MV-4-11 (cell line): ENCODE measurements at regions not wholly inside any gene's neighbourhood (a gene's known extent, or its start where the extent isn't known, plus 50 kb on each side); places are given as distances from the start of the nearest gene placed in this dataset.
"Not testable (repeated sequence)": the region's sequence is repeated elsewhere in the genome, so short reads cannot be mapped to it uniquely, and the experiment has no call there.

Experiments used
- DNase-seq: peaks from one replicate; lab custom pipeline; 2025; lab: John Stamatoyannopoulos, UW

DNA sequence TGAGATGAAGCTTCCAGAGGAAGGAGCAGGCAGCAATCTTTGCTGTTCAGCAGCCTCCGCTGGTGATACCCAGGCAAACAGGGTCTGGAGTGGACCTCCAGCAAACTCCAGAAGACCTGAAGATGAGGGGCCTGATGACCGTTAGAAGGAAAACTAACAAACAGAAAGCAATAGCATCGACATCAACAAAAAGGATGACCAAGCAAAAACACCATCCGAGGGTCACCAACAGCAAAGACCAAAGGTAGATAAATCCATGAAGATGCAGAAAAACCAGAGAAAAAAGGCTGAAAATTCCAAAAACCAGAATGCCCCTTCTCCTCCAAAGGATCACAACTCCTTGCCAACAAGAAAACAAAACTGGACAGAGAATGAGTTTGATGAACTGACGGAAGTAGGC is 235.9 kb upstream of the NSMCE3 start:
- DNase-seq = not testable (repeated sequence)

- DNase-seq = no peak
Measured at GRCh38 chr15:29490747-29491471, 221.3 kb upstream of the NSMCE3 start.

- no peak for DNase-seq
Measured at GRCh38 chr15:29480949-29481348, 211.3 kb upstream of the NSMCE3 start.

DNA sequence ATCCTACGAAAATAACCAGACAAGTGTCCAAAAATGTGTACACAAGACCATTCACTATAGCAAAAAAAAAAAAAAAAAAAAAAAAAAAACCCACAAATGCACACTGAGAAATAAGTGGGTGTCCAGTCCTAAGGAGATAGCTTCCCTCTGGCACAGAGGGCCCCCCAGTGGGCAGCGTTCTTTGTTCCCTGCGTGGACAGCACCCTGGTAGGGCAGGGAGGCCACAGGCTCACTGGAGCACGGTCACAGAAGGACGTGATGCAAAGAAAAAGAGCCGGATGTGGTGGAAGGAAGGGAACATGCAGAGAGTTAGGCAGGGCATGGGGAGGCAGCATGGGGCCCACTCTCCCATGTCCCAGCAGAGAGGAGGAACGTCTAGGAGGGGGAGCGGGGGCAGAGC is 210.7 kb upstream of the NSMCE3 start:
- DNase-seq = no peak

DNA sequence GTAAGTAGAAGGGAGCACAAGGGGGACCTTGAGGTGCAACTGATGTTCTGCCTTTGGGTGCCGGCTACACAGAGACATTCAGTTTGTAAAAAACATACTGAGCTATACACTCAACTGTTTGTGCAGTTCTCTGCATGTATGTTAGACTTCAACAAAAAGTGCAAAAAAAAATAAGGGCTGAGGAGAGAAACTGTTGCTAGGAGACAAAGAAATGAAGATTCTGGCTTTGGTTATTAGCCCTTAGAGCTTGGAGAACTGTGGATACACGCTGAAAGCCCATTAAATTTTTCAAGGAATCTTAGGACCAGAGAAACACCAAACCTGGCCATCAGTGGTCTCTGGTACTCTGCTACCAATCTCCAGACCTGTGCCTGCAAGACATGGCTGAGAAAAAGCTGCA is 207.6 kb upstream of the NSMCE3 start:
- no peak for DNase-seq

- no peak for DNase-seq
Measured at GRCh38 chr15:29476503-29477080, 207.0 kb upstream of the NSMCE3 start.

- no peak for DNase-seq
Measured at GRCh38 chr15:29475096-29475495, 205.5 kb upstream of the NSMCE3 start.

DNA sequence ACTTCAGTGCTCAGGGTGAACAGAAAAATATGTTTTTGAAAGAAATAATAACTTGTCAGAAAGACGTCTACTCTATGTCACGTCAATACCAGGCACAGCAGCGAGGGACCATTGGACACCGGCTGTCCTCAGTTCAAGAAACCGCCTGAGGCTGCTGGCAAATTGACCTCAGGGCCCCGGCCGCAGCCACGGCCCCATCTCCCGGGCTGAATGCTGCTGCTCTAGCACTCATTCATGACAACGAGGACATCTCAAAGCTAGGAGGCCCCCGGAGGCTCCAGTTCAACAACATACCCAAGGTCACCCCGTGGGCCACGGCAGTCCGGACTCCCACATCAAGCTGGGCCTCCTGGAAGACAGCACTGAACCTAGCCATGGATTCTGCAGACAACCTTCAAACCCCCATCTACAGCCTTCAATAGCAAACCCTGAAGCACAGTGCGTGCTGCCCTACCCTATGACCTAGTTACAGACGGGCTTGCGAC is 204.0 kb upstream of the NSMCE3 start:
- DNase-seq = no peak

- DNase-seq = no peak
Measured at GRCh38 chr15:29472901-29473445, 203.4 kb upstream of the NSMCE3 start.

GRCh38 chr15:29471757-29472156 is 202.1 kb upstream of the NSMCE3 start:
- DNase-seq = no peak

DNA sequence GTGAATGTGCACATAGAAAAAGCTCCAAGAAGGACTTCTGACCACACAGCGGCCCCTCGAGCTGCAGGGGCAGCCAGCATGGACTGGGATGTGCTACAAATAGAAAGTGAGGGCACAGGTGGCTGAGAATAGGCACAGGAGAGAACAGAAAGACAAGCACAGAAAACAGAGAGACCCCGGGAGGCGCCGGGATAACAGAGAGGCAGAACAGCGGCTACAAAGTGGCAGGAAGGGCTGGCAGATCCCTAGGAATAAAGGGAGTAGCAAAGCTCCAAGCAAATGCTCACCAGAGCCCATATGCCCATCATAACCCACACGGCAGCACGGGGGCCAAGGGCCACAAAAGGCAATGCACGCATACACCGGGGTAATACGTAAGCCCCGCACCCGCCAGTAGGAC is 201.7 kb upstream of the NSMCE3 start:
- no peak for DNase-seq

DNA sequence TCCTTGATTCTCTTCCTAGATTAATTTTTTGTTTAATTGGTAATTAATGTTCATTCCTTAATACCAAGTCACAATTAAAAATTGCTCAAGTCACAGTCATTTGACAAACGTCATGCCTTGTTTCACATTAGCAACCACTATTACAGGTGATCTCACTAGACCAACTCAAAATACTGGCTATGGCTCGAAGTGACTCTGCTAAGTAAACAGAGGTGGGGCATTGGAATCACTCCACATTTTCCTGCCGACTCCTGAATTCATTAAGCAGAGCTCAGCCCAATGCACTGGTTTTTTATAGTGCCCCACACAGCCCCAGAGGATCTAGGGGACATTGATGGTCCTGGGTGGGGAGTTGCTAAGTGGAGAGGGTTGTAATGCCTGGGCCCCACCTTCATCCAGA is 201.2 kb upstream of the NSMCE3 start:
- DNase-seq = no peak

DNA sequence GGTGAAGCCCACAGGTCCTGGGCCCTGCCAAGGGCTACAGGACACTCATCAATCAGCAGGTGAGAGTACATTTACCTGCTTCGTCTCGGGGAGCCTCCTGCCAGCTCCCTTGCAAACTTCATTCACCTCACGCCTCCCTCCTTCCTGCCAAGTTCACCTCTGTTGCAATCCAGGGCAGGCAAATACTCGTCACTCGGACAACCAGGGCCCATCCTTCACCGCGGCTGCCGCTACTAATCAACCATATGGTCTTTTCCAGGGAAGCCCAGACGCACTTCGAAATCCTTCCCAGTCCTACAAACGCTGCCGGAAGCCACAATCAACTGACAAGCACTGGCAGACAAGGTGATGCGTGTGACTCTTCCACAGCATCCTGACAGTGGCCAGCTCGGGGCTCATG is 200.7 kb upstream of the NSMCE3 start:
- no peak for DNase-seq

DNA sequence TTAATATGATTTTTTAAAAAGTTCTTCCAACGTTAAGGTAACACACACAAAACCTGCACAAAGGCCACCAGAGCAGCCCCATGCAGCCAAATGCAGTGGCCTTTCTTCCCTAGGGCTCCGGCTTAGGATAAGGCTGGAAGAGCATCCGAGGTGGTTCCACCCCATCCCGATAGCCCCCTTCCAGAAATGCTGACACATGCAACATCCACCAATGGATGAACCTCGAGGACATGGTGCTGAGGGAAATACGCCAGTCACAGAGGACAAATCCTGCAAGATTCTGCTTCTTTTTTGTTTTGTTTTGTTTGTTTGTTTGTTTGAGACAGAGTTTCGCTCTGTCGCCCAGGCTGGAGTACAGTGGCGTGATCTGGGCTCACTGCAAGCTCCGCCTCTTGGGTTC is 199.3 kb upstream of the NSMCE3 start:
- no peak for DNase-seq

DNA sequence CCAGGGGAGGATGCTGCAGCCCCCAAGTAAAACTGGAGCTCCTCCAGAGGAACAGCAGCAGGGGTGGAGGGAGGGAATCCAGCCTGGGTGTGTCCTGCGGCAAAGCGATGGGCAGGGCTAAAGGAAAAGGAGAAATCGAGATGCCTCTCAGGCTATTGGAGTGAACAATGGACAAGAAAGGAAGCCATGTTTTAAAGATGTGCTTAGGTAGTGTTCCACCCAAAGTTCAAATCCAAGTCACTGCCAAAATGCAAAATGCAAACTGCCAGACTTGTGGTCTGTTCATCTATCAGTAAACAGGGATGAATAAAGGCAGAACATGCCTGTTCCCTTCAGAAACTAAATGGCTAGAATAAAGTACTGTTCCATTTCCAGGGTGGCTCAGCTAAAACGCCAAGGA is 197.5 kb upstream of the NSMCE3 start:
- no peak for DNase-seq

- no peak for DNase-seq
Measured at GRCh38 chr15:29466292-29466691, 196.7 kb upstream of the NSMCE3 start.

DNA sequence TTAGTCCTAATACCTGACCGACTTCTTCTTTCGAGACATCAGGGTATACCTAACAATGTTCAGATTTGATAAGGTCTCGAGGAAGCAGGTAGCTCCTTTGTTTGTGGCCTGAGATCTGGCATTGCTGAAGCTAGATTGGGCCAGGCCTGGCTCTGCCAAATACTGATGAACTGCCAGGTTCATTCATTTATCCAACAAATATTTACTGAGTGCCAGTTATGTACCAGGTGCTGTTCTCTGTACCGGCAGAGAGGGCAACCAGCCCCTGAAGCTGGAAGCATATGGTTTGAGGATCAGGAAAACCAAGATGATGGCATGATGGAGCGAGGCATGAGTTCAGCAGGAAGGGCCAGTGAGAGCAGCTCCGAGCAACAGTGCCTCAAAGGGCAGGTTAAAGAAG is 196.2 kb upstream of the NSMCE3 start:
- DNase-seq = no peak

DNA sequence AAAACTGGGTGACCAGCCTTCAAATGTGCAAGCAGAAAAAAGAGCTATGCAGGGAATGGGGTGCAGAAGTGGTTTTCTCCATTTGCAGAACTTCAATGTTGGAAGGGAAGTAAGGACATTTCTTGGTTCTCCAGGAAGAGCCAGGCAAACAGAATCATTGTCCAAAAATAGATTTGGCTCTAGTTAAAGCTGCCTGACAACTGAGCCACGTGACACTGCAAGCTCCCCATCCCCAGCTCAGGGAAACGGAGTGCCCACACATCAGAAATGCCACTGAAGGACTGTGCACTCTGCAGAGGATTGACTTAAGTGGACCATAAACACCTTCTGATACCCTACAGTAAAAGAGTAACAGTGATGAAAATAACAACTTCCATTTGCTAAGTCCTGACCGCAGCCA is 195.6 kb upstream of the NSMCE3 start:
- no peak for DNase-seq

DNA sequence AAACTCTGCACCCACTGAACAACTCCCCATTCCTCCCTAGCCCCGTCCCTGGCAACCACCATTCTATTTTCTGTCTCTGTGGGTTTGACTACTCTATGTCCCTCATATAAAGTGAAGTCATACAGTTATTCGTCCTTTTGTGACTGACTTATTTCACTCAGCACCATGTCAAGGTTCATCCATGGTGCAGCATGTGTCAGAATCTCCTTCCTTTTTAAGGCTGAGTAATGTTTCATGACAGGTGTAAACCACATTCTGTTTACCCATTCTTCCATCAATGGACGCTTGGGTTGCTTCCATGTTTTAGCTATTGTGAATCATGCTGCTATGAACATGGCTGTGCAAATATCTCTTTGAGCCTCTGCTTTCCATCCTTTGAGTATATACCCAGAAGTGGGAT is 192.3 kb upstream of the NSMCE3 start:
- no peak for DNase-seq

DNA sequence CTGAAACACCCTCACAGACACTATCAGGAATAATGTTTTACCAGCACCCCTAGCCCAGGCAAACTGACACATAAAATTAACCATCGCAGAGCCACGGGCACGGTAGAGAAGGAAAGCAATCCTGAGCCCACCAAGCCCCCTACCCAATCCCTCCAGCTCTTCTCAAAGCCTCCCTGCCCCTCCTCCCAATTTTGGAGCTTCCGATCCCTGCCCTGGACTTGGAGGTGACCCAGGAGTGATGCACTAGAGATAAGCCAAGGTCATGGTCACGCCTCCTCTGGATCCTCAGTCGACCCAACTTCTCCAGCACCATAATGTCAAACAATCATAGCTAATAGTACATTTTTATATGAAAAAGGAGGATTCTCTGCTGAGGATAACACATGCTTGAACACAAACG is 188.7 kb upstream of the NSMCE3 start:
- DNase-seq = no peak

GRCh38 chr15:29457729-29458128 is 188.1 kb upstream of the NSMCE3 start:
- no peak for DNase-seq

GRCh38 chr15:29456964-29457363 is 187.3 kb upstream of the NSMCE3 start:
- DNase-seq = no peak

GRCh38 chr15:29456255-29456654 is 186.6 kb upstream of the NSMCE3 start:
- no peak for DNase-seq

DNA sequence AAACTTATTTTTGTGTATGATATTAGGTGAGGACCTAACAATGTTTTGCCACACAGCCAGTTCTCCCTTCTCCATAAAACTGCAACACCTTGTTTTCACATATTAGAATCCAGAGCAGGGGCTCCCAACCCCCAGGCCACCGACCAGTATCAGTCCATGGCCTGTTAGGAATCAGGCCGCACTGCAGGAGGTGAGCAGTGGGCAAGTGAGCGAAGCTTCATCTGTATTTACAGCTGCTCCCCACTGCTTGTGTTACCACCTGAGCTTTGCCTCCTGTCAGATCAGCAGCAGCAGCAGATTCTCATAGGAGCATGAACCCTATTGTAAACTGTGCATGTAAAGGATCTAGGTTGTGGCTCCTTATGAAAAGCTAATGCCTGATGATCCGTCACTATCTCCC is 185.9 kb upstream of the NSMCE3 start:
- DNase-seq = no peak
